ENCODE measurements at regions not wholly inside any gene's neighbourhood (a gene's known extent, or its start where the extent isn't known, plus 50 kb on each side); places are given as distances from the start of the nearest gene placed in this dataset.

- no peak for TF ChIP-seq NR3C1 (IDR thresholded peaks at IDR 0.05)
- no peak for TF ChIP-seq RFX5 (IDR thresholded peaks at IDR 0.05)
- TF ChIP-seq RCOR1 (IDR thresholded peaks at IDR 0.05; ENCODE audit: low read depth, low read length): no peak
- TF ChIP-seq CTCF (IDR thresholded peaks at IDR 0.05): no peak
- no peak for TF ChIP-seq POLR2A (IDR thresholded peaks at IDR 0.05; ENCODE audit: low read length)
- no peak for TF ChIP-seq EHF (CRISPR knock-in tag; IDR thresholded peaks at IDR 0.05)
- TF ChIP-seq BHLHE40 (IDR thresholded peaks at IDR 0.05; ENCODE audit: low read depth, low read length): no peak
- no peak for TF ChIP-seq HOXA7 (CRISPR knock-in tag; IDR thresholded peaks at IDR 0.05)
- TF ChIP-seq GATA3 (IDR thresholded peaks at IDR 0.05; ENCODE audit: borderline replicate concordance): no peak
- TF ChIP-seq KDM1A (IDR thresholded peaks at IDR 0.05; ENCODE audit: low read depth): no peak
- no peak for TF ChIP-seq HMGXB4 (CRISPR knock-in tag; IDR thresholded peaks at IDR 0.05; ENCODE audit: borderline replicate concordance)
- no peak for TF ChIP-seq CEBPB (IDR thresholded peaks at IDR 0.05)
- TF ChIP-seq HOXB13 (CRISPR knock-in tag; IDR thresholded peaks at IDR 0.05; ENCODE audit: low read depth): no peak
- TF ChIP-seq SMC3 (IDR thresholded peaks at IDR 0.05): no peak
Measured at GRCh38 chr12:123095078-123095881, 55.6 kb downstream of the PITPNM2 start.

Data from A549 (cell line).